GM18868 (cell line): ENCODE measurements at regions not wholly inside any gene's neighbourhood (a gene's known extent, or its start where the extent isn't known, plus 50 kb on each side); places are given as distances from the start of the nearest gene placed in this dataset.

Experiments used
- ATAC-seq: cut with Tn5 transposase; IDR thresholded peaks from one replicate; pipeline ENCODE4 v1.9.1; 2021; ENCODE audit warnings: mild to moderate bottlenecking, moderate library complexity; ENCODE audit not compliant: unreplicated experiment

DNA sequence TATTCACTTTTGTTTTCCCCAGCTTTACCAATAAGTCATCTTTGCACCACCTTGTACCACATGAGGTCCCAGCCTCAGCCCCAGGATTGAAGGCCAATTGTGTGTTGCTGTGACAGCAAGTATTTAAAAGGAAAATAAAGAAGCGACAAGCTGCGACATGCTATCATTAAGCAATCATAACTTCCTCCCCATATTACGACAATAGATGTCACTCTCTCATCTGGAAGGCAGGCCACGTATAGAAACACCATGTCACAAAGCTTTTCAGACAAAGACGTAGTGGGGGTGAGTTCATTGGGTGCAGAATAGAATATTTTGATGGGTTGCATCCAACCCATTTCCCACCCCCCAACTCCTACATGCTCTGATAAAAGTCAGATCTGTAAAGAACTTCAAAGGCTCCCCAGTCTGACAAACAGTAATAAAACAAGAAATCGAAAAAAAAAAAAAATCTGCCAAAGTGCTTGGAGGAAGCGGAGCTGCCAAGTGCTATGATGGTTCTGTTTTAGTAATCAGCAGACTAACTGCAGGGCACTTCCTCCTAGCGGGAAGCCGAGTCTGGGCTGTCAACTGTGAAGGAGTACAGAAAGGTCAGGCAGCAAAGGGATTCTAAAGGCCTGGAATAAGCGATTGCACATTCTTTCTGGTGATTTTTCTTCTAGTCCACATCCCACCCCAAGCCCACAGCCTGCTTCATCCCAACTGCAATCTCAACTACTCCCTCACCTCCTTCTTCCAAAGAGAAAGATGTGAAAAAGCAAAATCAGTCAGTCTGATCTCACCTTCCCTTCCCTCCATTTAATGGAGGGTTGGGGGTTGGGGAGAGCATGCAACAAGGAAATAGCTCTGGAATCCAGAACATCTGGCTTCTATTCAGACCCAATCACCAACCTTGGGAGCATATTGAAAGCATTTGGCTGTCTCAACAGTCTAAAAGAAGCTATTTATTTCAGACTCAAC, 131.4 kb upstream of the UBASH3B start:
- ATAC-seq: no peak

DNA sequence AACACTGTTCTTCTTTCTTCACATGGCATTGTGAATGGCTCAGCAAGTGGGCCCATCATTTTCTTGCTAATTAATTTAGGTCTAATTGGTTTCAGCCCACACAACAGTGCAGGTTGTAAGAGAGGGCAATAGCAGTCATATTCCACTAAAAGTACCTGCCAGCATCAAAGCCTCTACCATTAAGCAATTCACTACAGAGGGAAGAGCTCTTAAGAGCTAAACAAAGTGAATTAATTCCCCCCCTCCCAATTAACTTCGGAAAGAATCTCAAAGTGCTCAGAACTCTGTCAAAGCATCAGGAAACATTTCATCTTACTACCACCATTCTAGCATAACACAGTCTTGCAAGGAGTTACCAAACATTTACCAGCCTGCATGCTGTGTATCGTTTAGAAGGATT, 133.9 kb upstream of the UBASH3B start:
- no peak for ATAC-seq

DNA sequence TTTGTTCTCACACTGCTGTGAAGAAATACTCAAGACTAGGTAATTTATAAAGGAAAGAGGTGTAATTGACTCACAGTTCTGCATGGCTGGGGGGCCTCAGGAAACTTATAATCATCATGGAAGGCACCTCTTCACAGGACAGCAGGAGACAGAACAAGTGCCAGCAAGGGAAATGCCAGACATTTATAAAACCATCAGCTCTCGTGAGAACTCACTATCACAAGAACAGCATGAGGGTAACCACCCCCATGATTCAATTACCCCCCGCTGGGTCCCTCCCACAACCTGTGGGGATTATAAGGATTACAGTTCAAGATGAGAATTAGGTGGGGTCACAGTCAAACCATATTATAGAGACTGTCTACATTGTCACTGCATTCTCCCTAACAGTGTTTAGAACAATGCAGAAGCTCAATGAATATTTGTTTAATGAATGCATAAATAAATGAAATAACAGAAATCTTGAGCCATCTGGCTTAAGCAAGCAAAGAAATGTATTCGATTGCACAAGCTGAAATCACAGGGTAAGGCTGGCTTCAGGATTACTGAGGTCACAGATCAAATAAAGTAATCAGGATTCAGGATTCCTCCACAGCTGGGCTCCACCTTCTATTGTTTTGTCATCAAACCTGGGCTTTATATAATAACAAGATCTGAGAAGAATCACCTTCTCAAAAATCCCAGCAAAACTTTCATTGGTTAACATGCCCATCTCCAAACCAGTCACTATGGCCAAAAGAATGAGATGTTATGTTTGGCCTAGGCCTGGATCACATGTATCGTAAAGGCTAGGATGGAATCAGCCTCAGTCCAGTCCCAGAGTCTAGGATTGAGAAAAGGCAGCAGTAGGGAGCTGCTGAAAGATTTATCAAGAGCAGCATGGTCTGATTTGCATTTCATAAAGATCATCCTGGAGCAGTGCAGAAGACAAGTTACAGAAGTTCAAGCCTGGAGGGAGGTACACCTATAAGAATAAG, 137.8 kb upstream of the UBASH3B start:
- no peak for ATAC-seq

DNA sequence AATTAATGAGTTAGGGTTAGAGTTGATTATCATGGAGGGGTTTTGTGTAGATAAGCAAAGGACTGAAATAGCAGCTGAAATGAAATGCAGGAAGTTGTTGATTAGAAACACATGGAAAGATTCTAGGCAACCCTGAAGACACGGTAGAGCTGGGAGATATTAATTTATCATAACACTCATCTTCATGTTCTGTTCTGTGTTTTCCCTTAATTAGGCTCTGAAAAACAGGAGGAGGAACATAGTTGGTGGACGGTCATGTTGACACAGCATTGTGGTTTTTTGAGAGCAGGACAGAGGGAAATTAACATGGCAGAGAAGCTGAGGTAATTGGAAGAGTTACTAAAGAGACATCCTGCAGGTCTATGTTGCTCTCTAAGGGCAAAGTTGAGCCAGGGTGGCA, 138.8 kb upstream of the UBASH3B start:
- no peak for ATAC-seq

DNA sequence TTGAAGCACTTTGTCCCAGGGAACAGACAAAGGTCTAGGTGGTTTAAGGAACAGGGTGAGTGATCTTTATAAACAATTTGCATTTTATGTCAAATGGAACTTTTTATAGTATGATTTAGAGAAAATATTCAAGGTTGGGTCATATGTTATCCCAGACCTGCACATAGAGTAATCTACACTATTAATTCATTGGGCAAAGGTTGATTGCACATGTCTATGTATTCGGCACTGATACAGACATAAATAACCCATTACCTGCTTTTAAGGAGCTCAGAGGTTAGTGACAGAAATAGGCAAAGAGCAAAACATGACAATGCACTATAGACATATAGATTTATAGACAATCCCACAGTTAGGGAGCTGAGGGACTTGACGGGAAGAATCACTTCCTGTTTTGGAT, 141.5 kb upstream of the UBASH3B start:
- no peak for ATAC-seq

DNA sequence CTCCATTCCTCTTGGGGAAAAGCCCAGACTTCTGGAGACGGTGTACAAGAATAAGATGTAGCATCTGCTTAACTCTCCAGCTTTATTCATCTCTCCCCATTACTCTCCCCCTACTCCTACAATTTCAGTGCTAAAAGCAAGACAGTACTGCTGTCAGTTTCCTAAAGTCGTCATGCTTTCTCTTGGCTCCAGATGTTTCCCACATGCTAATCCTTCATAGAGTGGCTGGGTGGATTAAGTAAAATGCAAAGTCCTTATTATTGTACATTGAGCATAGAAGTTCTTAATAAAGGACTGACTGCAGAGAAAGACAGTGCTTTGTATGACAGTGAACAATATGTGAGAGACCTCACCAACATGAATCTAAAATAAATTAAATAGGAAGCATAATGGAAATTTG, 142.2 kb upstream of the UBASH3B start:
- no peak for ATAC-seq

DNA sequence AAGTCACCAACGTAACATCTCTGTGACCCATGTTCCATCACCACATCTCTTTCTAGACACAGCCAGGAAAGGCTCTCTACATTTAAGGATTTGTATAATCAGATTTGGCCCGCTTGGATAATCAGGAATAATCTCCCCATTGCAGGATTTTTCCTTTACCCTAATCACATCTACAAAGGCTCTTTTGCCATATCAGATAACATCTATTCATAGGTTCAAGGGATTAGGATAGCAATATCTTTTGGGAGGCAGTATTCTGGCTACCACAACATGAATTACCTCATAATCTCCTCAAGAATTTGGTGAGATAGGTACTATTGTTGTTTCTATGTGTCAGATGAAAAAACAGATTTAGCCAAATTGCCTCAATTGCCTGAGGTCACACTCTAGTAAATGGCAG, 142.8 kb upstream of the UBASH3B start:
- no peak for ATAC-seq

DNA sequence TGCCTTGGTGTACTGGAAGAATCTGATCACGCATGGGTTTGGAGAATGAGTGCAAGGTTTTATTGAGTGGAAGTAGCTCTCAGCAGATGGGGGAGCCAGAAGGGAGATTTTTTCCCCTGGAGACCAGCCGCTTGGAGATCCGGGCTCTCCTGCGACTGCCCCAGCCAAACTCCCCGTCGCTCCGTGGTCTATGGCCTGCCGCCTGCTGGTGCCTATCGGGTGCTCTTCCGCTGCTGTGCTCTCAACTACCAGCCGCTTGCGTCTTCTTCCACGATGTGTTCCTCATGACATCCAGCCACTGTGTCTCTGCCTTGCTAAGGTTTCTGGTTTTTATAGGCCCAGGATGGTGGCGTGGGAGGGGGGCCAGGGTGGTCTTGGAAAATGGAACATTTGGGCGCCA, 145.6 kb upstream of the UBASH3B start:
- ATAC-seq: no peak

DNA sequence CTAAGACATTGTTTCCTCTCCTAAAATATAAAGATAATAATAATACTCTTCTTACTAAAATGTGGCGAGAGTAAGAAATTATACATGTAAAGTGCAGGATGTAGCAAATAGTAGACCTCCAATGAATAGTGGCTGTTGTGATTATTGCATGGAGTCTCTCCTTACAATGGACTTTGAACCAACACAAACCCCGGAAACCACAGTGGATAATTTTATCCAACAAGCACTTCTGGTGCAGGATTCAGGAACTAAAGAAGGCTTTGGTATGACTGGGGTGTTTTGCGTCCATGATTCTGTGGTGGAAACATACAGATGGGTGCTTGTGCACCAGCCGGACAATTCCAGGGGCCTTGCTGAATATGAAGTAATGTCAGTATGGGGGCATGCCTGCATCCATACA, 146.4 kb upstream of the UBASH3B start:
- ATAC-seq: no peak

DNA sequence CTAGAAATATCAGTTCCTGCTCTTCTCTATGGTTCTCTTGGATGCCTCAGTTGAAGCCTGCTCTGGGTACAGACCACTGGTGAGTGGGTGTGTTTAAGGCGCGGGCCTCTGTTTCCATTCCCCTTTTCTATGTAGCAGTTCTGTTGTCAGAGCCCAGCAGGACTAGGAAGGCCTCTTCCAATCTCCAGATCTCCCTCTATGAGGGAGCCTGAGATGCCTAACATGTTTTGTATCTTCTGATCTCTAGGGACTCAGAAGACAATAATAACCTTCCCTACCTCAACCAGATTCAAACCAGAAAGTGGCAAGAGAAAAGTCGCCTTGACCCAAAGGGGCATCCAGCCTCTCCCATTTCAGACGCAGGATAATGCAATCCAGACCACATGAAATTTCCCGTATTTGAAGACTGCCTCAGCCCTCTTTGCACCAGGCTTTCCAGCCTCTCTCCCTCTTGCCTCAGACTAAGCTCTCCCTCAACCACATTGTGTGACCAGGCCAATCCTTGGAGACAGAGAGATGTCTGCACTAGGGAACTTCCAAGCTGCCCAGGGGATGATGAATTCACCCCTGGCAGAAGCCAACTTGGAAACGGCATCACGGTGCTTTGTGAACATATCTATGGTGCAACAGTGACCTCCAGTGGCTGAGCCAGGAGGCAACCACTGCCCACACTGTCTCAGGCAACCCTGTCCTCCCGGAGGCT, 150.1 kb upstream of the UBASH3B start:
- peak; percentile 77 for ATAC-seq

DNA sequence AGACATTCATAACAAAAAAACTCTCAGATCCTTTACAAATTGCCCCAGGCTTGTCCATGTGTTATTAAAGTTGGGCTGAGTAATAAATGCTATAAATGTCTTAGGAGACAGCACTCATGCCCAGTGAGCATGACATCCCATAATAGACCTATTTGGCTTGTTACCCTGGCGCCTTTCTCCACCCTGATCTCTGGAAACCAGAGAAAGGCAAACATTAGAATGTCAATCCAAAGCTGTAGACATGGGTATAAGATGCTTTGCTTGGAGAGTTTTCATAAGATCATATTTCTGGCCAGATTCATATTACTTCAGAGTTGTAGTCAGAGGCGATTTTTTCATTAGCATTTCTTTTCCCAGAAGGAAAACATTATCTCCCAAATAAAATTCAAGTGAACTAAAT, 161.3 kb upstream of the UBASH3B start:
- no peak for ATAC-seq

DNA sequence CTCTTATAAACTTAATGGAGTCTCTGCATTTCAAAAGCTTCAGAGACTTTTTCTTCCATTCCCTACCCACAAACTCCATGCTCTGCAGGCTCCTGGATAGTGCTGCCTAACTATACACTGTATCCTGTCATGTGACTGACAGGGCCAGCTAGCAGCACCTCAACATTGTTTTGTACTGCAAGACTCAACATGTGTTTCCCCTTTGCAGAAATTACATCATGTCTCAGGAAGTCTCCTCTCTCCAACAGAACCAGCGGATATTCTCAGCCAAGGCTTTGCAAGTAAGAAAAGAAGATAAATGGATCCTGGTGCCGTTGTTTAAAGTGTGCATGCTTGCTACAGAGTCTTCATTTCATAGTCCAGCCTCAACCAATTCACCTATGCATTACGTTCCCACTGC, 164.0 kb upstream of the UBASH3B start:
- ATAC-seq: no peak

DNA sequence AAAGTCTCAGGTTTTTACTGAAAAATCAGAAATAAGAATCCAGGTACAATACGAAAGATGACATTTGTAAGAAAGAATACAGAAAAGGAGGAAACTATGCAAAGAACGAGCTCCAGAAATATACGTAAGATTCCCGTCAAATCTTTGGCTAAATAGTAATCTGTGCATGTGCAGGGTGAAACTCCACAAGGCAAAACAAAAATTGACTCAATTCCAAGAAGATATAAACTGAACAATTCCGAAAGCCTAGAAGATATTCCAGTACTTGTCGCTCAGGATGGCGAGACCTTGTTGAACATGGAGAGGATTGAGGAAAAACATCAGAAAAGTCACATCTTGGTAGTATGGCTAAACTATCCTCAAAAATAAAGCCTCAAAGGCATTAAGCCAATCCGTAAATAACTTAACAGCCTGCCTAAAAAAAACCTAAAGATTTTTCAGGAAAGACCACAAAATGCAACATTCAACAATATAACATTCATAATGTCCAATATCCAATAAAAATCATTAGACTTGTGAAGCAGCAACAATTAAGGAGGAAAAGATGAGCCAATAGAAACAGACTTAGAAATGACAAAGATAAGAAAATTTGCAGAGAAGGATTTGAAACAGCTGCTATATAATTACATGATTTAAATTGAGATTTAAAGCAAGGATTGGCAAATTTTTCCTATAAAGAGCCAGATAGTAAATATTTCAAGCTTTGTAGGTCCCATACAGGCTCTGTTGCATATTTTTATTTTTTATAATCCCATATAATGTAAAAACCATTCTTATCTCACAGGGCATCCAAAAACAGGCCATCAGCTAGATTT, 166.4 kb upstream of the UBASH3B start:
- no peak for ATAC-seq

DNA sequence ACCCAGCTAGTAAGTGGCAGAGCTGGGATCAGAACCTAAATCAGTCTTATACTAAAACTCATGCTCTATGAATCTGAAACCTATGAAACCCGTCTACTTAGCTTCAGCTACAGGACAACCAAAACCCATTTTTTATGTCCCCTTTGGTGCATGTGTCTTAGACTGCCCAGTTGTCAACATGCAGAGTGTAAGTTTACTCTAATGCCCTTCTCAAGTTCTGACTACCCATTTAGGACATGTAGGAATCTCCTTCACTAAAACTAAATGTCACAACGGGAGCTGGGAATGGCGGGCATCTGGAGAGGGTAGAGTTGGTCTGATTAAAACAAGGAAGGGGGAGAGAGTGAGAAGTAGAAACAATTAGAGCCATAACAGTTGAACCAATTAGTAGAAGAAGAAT, 167.9 kb upstream of the UBASH3B start:
- no peak for ATAC-seq

DNA sequence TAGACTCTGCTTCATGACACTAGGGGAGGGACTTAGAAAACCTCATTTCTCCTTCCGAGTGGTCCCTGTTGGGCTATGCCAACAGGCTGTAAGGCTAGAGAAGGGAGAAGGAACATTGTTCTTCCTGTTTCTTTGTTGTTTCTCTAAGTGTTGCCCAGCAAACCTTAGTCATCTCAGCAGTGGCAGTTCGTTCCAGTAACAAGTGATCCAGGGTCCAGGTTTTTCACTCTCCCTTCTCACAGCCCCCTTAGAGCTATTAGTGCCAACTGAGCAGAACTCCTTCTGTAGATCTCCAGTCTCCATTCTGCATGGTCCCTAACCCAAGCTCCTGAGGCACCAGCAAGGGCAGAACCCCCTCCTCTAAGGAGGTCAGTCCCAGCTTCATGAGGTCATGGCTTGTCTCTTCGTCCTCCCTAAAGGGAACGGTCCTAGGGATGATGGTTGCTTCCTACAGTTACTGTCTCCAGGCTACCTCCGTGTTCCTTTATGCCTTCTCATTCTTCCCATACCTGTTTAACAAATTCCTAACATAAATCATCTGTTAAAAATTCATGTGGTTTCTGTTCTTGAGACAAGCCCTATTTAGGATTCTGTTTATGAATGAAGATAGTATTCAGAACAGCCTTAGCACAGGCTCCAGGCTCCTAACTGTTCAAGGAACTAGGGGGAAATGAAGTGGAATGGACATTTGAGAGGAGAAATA, 168.6 kb upstream of the UBASH3B start:
- ATAC-seq: no peak

DNA sequence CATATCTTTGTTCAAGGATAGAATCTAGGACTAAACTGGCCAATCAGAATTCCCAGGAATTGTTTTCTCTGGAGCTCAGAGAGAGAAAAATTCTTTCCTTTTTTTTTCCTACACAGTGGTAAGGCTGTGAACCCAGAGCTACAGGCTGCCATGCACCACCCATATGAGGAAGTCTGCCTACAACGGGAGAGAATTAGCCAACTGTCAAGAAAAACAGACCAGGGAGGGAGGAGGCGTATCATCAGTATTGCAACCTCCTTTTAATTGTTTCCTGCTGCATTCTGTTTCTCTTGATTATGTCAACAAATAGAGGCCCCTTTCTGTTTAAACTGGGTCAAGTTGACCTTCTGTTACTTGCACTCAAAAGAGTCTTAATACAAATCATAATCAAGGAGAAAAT, 176.5 kb upstream of the UBASH3B start:
- no peak for ATAC-seq

DNA sequence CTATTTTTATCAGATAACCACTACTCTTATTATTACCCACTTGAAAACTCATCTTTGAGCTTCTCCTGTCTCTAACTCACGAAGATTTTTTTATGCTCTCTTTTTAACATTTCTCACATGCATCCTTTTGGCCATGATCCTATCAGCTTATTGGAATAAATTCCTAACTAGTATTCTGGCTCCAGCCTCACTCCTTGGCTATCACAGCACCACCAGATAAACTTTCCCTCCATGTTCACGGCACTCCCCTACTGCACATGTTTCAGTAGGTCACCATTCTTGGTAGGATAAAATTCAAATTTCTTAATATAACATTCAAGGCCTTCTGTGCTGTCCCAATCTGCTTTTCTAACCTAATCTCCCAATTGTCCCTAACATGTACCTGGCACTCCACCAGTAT, 186.6 kb upstream of the UBASH3B start:
- no peak for ATAC-seq

DNA sequence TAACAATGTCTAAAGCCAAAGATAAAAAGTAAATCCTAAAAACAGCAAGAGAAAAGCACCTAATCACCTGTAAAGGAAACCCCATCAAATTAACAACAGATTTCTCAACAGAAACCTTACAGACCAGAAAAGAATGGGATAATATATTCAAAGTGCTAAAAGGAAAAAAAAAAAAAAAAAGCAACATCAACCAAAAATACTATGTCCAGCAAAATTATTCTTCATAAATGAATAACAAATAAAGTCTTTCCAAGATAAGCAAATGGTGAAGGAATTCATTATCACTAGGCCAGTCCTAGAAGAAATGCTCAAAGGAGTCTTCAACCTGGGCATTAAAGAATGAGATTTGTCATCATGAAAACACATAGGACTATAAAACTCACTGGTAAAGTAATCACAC, 192.0 kb upstream of the UBASH3B start:
- ATAC-seq: no peak

DNA sequence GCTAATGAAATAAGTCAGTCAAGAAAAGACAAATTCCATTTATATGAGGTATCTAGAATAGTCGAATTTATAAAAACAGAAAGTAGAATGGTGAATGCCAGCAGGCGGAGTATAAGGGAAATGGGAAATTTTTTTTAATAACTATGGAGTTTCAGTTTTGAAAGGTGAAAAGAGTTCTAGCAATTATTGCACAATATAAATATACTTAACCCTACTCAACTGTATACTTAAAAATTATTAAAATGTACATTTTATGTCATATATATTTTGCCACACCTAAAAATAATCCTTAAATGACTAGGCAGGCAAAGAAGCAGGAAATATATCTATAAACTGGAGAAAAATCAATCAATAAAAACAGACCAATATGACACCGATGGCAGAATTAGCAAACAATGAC, 196.5 kb upstream of the UBASH3B start:
- no peak for ATAC-seq

DNA sequence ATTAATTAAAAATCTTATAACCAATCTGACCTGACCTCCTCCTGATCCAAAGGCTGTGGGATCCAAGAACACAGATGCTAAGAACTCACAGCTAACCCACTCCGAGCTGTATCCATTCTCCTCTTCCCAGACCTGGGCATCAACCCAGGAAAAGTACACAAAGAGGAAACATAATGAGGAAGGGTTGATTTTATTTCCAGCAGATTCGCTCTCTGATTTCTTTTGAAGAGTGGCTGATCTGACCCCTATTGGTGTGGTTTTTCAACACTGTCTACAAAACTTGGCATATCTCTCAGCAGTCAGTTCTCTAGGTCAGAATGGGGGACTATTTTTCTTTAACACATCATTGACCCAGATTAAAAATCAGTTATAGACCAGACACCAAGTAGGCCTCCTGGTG, 201.9 kb upstream of the UBASH3B start:
- ATAC-seq: no peak
